ENCODE measurements at regions not wholly inside any gene's neighbourhood (a gene's known extent, or its start where the extent isn't known, plus 50 kb on each side); places are given as distances from the start of the nearest gene placed in this dataset.

- H3K9me3 Mint-ChIP-seq: no peaks in the 10 kb centered on the region
- DNase-seq (ENCODE audit: low spot score in 2 of 2) (no peak), ATAC-seq (replicated peaks; ENCODE audit: extremely low read depth, poor library complexity, severe bottlenecking) (no peak)
- no peak overlapping the region for H3K27ac Mint-ChIP-seq (ENCODE audit: low read depth)
- H3K27me3 Mint-ChIP-seq: no peaks in the 10 kb centered on the region
- H3K4me3 Mint-ChIP-seq: no peak overlapping the region
- H3K4me1 Mint-ChIP-seq: no peaks in the 10 kb centered on the region
- no peaks in the 10 kb centered on the region for H3K36me3 Mint-ChIP-seq (ENCODE audit: insufficient read depth)
Observed at GRCh38 chr6:113427617-113428016, 429.5 kb upstream of the MARCKS start.

GRCh38 chr6:113428702-113429101 is 428.4 kb upstream of the MARCKS start:
- Mint-ChIP-seq H3K27me3 (no peaks in the 10 kb centered on the region), H3K4me3 (no peak overlapping the region), H3K9me3 (no peaks in the 10 kb centered on the region), H3K4me1 (no peaks in the 10 kb centered on the region), H3K27ac (ENCODE audit: low read depth) (no peak overlapping the region), H3K36me3 (ENCODE audit: insufficient read depth) (no peaks in the 10 kb centered on the region)
- no peak for DNase-seq (ENCODE audit: low spot score in 2 of 2)
- ATAC-seq (replicated peaks; ENCODE audit: extremely low read depth, poor library complexity, severe bottlenecking): no peak

- no peaks in the 10 kb centered on the region for H3K36me3 Mint-ChIP-seq (ENCODE audit: insufficient read depth)
- DNase-seq (ENCODE audit: low spot score in 2 of 2): no peak
- no peaks in the 10 kb centered on the region for H3K27me3 Mint-ChIP-seq
- no peaks in the 10 kb centered on the region for H3K9me3 Mint-ChIP-seq
- no peaks in the 10 kb centered on the region for H3K4me1 Mint-ChIP-seq
- H3K27ac Mint-ChIP-seq (ENCODE audit: low read depth): no peak overlapping the region
- H3K4me3 Mint-ChIP-seq: no peak overlapping the region
- no peak for ATAC-seq (replicated peaks; ENCODE audit: extremely low read depth, poor library complexity, severe bottlenecking)
Observed at GRCh38 chr6:113432521-113433334, 424.4 kb upstream of the MARCKS start.

- Mint-ChIP-seq H3K4me3 (no peak overlapping the region), H3K36me3 (ENCODE audit: insufficient read depth) (no peaks in the 10 kb centered on the region), H3K27ac (ENCODE audit: low read depth) (no peak overlapping the region)
Observed at GRCh38 chr6:113433335-113433991, 423.7 kb upstream of the MARCKS start.

GRCh38 chr6:113434641-113435040 is 422.5 kb upstream of the MARCKS start:
- no peaks in the 10 kb centered on the region for H3K36me3 Mint-ChIP-seq (ENCODE audit: insufficient read depth)
- no peaks in the 10 kb centered on the region for H3K4me1 Mint-ChIP-seq
- H3K4me3 Mint-ChIP-seq: no peak overlapping the region
- DNase-seq (ENCODE audit: low spot score in 2 of 2) (no peak), ATAC-seq (replicated peaks; ENCODE audit: extremely low read depth, poor library complexity, severe bottlenecking) (no peak)
- H3K27ac Mint-ChIP-seq (ENCODE audit: low read depth): no peak overlapping the region
- no peaks in the 10 kb centered on the region for H3K27me3 Mint-ChIP-seq
- H3K9me3 Mint-ChIP-seq: no peaks in the 10 kb centered on the region

More at GRCh38 chr6:113433335-113433991, 423.7 kb upstream of the MARCKS start:
- Mint-ChIP-seq H3K27me3 (no peaks in the 10 kb centered on the region), H3K4me1 (no peaks in the 10 kb centered on the region), H3K9me3 (no peaks in the 10 kb centered on the region)
- ATAC-seq (replicated peaks; ENCODE audit: extremely low read depth, poor library complexity, severe bottlenecking) (no peak), DNase-seq (ENCODE audit: low spot score in 2 of 2) (no peak)

- ATAC-seq (replicated peaks; ENCODE audit: extremely low read depth, poor library complexity, severe bottlenecking): no peak
- DNase-seq (ENCODE audit: low spot score in 2 of 2): no peak
- no peaks in the 10 kb centered on the region for H3K4me1 Mint-ChIP-seq
Observed at GRCh38 chr6:113437566-113437965, 419.6 kb upstream of the MARCKS start.

GRCh38 chr6:113439866-113440265 is 417.3 kb upstream of the MARCKS start:
- H3K4me3 Mint-ChIP-seq: no peak overlapping the region
- no peak overlapping the region for H3K27ac Mint-ChIP-seq (ENCODE audit: low read depth)
- no peaks in the 10 kb centered on the region for H3K36me3 Mint-ChIP-seq (ENCODE audit: insufficient read depth)
- no peaks in the 10 kb centered on the region for H3K4me1 Mint-ChIP-seq
- ATAC-seq (replicated peaks; ENCODE audit: extremely low read depth, poor library complexity, severe bottlenecking) (no peak), DNase-seq (ENCODE audit: low spot score in 2 of 2) (no peak)
- H3K9me3 Mint-ChIP-seq: no peaks in the 10 kb centered on the region
- no peaks in the 10 kb centered on the region for H3K27me3 Mint-ChIP-seq

More at GRCh38 chr6:113437566-113437965, 419.6 kb upstream of the MARCKS start:
- Mint-ChIP-seq H3K9me3 (no peaks in the 10 kb centered on the region), H3K27me3 (no peaks in the 10 kb centered on the region), H3K36me3 (ENCODE audit: insufficient read depth) (no peaks in the 10 kb centered on the region), H3K27ac (ENCODE audit: low read depth) (no peak overlapping the region), H3K4me3 (no peak overlapping the region)

- H3K9me3 Mint-ChIP-seq: no peaks in the 10 kb centered on the region
- H3K36me3 Mint-ChIP-seq (ENCODE audit: insufficient read depth): no peaks in the 10 kb centered on the region
- H3K4me1 Mint-ChIP-seq: no peaks in the 10 kb centered on the region
- H3K4me3 Mint-ChIP-seq: no peak overlapping the region
- H3K27me3 Mint-ChIP-seq: no peaks in the 10 kb centered on the region
- no peak overlapping the region for H3K27ac Mint-ChIP-seq (ENCODE audit: low read depth)
- DNase-seq (ENCODE audit: low spot score in 2 of 2): no peak
- ATAC-seq (replicated peaks; ENCODE audit: extremely low read depth, poor library complexity, severe bottlenecking): no peak
Observed at GRCh38 chr6:113442040-113442439, 415.1 kb upstream of the MARCKS start.

- H3K4me3 Mint-ChIP-seq: no peak overlapping the region
- no peaks in the 10 kb centered on the region for H3K27me3 Mint-ChIP-seq
- no peaks in the 10 kb centered on the region for H3K9me3 Mint-ChIP-seq
- DNase-seq (ENCODE audit: low spot score in 2 of 2) (no peak), ATAC-seq (replicated peaks; ENCODE audit: extremely low read depth, poor library complexity, severe bottlenecking) (no peak)
- no peak overlapping the region for H3K27ac Mint-ChIP-seq (ENCODE audit: low read depth)
- no peaks in the 10 kb centered on the region for H3K36me3 Mint-ChIP-seq (ENCODE audit: insufficient read depth)
- no peaks in the 10 kb centered on the region for H3K4me1 Mint-ChIP-seq
Observed at GRCh38 chr6:113445201-113445600, 411.9 kb upstream of the MARCKS start.

- no peak overlapping the region for H3K4me3 Mint-ChIP-seq
- H3K4me1 Mint-ChIP-seq: no peaks in the 10 kb centered on the region
- no peaks in the 10 kb centered on the region for H3K36me3 Mint-ChIP-seq (ENCODE audit: insufficient read depth)
- H3K27ac Mint-ChIP-seq (ENCODE audit: low read depth): no peak overlapping the region
- DNase-seq (ENCODE audit: low spot score in 2 of 2) (no peak), ATAC-seq (replicated peaks; ENCODE audit: extremely low read depth, poor library complexity, severe bottlenecking) (no peak)
- no peaks in the 10 kb centered on the region for H3K9me3 Mint-ChIP-seq
- no peaks in the 10 kb centered on the region for H3K27me3 Mint-ChIP-seq
Observed at GRCh38 chr6:113447088-113447831, 409.9 kb upstream of the MARCKS start.

- Mint-ChIP-seq H3K27me3 (no peaks in the 10 kb centered on the region), H3K27ac (ENCODE audit: low read depth) (no peak overlapping the region), H3K9me3 (peaks cover 2% of the 10 kb centered on the region), H3K36me3 (ENCODE audit: insufficient read depth) (no peaks in the 10 kb centered on the region), H3K4me3 (no peak overlapping the region), H3K4me1 (no peaks in the 10 kb centered on the region)
- DNase-seq (ENCODE audit: low spot score in 2 of 2) (no peak), ATAC-seq (replicated peaks; ENCODE audit: extremely low read depth, poor library complexity, severe bottlenecking) (no peak)
Observed at GRCh38 chr6:113449051-113449450, 408.1 kb upstream of the MARCKS start.

- Mint-ChIP-seq H3K4me1 (no peaks in the 10 kb centered on the region), H3K9me3 (peaks cover 4% of the 10 kb centered on the region), H3K27me3 (no peaks in the 10 kb centered on the region), H3K27ac (ENCODE audit: low read depth) (no peak overlapping the region), H3K36me3 (ENCODE audit: insufficient read depth) (peaks cover 2% of the 10 kb centered on the region), H3K4me3 (no peak overlapping the region)
- ATAC-seq (replicated peaks; ENCODE audit: extremely low read depth, poor library complexity, severe bottlenecking) (no peak), DNase-seq (ENCODE audit: low spot score in 2 of 2) (no peak)
Observed at GRCh38 chr6:113450061-113450465, 407.1 kb upstream of the MARCKS start.

All from central memory CD8-positive, alpha-beta T cell (primary cell).